ENCODE measurements at regions not wholly inside any gene's neighbourhood (a gene's known extent, or its start where the extent isn't known, plus 50 kb on each side); places are given as distances from the start of the nearest gene placed in this dataset.

DNA sequence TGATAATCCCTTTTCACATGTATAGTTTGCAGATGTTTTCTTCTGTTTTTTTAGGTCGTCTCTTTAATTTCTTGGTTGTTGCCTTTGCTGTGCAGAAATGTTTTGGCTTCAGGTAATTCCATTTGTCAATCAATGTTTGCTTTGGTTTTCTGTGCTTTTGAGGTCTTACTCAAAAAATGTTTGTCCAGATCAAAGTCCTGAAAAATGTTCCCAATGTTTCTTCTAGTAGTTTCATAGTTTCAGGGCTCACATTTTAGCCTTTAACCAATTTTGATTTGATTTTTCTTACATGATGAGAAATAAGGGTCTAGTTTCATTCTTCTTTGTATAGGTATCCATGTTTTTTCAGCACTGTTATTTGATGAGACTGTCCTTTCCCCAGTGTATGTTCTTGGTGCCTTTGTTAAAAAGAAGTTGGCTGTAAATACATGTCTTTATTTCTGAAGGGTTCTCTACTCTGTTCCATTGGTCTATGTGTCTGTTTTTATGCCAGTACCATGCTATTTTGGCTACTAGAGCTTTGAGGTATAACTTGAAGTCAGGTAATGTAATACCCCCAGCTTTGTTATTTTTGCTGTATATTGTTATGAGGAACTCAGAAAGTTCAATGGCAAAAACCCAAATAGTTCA lies 578.7 kb upstream of the SEL1L start:
- intact Hi-C loops (cut with DNase I; ENCODE audit: low total_unique reads), result no loop called here
- TF ChIP-seq, protein P1, sequence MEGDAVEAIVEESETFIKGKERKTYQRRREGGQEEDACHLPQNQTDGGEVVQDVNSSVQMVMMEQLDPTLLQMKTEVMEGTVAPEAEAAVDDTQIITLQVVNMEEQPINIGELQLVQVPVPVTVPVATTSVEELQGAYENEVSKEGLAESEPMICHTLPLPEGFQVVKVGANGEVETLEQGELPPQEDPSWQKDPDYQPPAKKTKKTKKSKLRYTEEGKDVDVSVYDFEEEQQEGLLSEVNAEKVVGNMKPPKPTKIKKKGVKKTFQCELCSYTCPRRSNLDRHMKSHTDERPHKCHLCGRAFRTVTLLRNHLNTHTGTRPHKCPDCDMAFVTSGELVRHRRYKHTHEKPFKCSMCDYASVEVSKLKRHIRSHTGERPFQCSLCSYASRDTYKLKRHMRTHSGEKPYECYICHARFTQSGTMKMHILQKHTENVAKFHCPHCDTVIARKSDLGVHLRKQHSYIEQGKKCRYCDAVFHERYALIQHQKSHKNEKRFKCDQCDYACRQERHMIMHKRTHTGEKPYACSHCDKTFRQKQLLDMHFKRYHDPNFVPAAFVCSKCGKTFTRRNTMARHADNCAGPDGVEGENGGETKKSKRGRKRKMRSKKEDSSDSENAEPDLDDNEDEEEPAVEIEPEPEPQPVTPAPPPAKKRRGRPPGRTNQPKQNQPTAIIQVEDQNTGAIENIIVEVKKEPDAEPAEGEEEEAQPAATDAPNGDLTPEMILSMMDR (IDR thresholded peaks at IDR 0.05), result no peak
- no peak for TF ChIP-seq POLR2A (IDR thresholded peaks at IDR 0.05)
- no peak for DNase-seq (ENCODE audit: low spot score in 2 of 2)
- 46 to 48% methylated on average over 1 of the region's 1 CpG for WGBS, 2 donors
- H3K4me3 ChIP-seq (ENCODE audit: low read depth, poor library complexity, severe bottlenecking), result no peak overlapping the region

DNA sequence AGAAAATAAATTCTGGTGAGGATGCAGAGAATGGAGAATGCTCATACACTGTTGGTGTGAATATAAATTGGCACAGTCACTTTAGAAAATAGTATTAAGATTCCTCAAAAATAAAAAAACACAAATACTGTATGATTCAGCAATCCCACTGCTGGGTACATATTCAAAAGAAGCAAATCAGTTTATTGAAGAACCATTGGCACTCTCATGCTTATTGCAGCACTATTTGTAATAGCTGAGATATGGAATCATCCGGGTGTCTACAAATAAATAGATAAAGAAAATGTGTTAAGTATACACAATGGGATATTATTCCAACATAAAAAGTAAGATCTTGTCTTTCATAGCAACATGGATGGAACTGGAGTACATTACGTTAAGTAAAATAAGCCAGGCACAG lies 579.4 kb upstream of the SEL1L start:
- TF ChIP-seq, protein P1 (IDR thresholded peaks at IDR 0.05), result no peak
- no peak for TF ChIP-seq POLR2A (IDR thresholded peaks at IDR 0.05)
- H3K4me3 ChIP-seq (ENCODE audit: low read depth, poor library complexity, severe bottlenecking), result no peak overlapping the region
- no peak for DNase-seq (ENCODE audit: low spot score in 2 of 2)
- WGBS, 2 donors, result 80 to 84% methylated on average over 2 of the region's 2 CpGs
- intact Hi-C loops (cut with DNase I; ENCODE audit: low total_unique reads), result no loop called here

DNA sequence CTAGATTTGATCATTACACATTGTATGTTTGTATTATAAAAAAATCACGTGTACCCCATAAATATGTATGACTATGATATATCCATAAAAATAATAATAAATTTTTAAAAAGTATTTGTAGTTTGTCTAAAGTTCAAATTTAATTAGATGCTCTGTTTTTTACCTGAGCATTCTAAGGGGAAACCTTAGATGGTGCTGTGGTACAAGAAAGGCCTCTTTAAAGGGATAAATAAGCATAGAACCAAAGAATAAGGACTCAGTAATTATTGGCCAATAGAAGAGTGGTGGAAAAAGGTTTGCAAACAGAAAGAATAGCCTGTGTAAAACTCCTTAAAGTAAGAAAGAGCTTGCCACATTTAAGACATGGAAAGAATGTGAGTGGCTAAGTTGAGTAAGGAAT lies 580.1 kb upstream of the SEL1L start:
- no peak for DNase-seq (ENCODE audit: low spot score in 2 of 2)
- no peak for TF ChIP-seq POLR2A (IDR thresholded peaks at IDR 0.05)
- TF ChIP-seq, protein P1 (IDR thresholded peaks at IDR 0.05), result no peak
- H3K4me3 ChIP-seq (ENCODE audit: low read depth, poor library complexity, severe bottlenecking), result no peak overlapping the region
- intact Hi-C loops (cut with DNase I; ENCODE audit: low total_unique reads), result no loop called here
- 53 to 56% methylated on average over 1 of the region's 1 CpG for WGBS, 2 donors

DNA sequence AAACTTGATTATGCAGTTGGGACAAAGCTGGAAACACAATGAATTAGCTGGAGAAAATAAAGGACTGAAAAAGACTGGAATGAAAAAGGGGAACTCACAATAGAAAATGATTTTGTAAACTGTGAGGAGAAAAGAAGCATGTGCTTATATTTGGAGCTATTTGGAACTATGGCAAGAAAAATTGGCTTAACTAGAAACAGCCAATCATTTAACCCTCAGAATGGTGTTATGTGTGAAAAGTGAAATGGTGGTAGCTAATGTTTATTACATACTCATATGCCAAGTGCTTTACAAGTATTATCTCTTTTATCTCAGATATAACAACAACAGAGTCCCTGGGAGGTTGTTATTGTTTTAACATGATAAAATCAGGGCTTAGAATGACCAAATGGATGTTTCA lies 583.1 kb upstream of the SEL1L start:
- TF ChIP-seq, protein P1 (IDR thresholded peaks at IDR 0.05), result no peak
- no peak for TF ChIP-seq POLR2A (IDR thresholded peaks at IDR 0.05)
- DNase-seq (ENCODE audit: low spot score in 2 of 2), result no peak
- H3K4me3 ChIP-seq (ENCODE audit: low read depth, poor library complexity, severe bottlenecking), result no peak overlapping the region
- intact Hi-C loops (cut with DNase I; ENCODE audit: low total_unique reads), result no loop called here

DNA sequence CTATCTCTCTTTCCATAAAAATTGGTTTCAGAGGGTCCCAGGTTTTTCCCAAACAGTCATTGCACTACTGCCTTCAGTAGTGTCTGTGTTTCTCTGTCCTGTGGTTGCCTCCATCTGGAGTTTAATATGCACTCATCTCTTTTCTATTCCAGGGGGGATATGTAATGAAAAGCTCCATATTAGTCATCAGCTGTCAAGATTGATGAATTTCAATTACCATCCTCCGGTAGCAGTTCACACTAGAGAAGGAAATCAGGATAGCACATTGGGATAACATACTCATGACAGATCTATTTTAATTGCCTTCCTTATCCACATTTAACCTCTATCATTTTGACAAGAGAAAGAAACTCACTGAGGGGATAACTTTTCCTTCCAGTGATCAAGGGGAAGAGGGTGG lies 589.0 kb upstream of the SEL1L start:
- intact Hi-C loops (cut with DNase I; ENCODE audit: low total_unique reads), result no loop called here
- no peak for DNase-seq (ENCODE audit: low spot score in 2 of 2)
- TF ChIP-seq POLR2A (IDR thresholded peaks at IDR 0.05), result no peak
- TF ChIP-seq, protein P1 (IDR thresholded peaks at IDR 0.05), result no peak
- 54 to 59% methylated on average over 1 of the region's 1 CpG for WGBS, 2 donors
- H3K4me3 ChIP-seq (ENCODE audit: low read depth, poor library complexity, severe bottlenecking), result no peak overlapping the region

DNA sequence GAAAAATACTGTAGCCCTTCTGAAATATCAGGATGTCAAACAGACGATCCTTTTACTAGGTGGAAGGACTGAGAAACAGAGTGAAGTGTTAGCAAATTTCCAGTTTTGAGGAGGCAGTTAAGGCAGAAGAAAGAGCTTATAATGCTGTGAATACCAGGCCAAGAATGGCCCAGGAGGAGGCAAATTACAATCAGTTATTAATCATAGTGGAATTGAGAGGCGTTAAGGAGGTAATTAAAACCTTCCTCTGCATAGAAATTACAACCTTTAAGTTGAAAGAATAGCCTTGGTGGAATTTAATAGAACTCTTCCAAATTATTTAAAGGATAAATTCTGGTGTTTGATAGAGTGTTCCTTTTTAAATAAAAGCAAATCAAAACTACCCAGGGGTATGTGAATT lies 590.9 kb upstream of the SEL1L start:
- H3K4me3 ChIP-seq (ENCODE audit: low read depth, poor library complexity, severe bottlenecking), result no peak overlapping the region
- no peak for DNase-seq (ENCODE audit: low spot score in 2 of 2)
- intact Hi-C loops (cut with DNase I; ENCODE audit: low total_unique reads), result no loop called here
- 48 to 76% methylated on average over 2 of the region's 2 CpGs for WGBS, 2 donors
- TF ChIP-seq POLR2A (IDR thresholded peaks at IDR 0.05), result no peak
- TF ChIP-seq, protein P1 (IDR thresholded peaks at IDR 0.05), result no peak
